Transverse colon (tissue), 4 donors: ENCODE measurements at regions not wholly inside any gene's neighbourhood (a gene's known extent, or its start where the extent isn't known, plus 50 kb on each side); places are given as distances from the start of the nearest gene placed in this dataset.

Source experiments
- DNase-seq: peaks from one replicate; pipeline ENCODE4 v3.0.0-alpha.2; 2019
- H3K27ac ChIP-seq, 4 donors: fragments of 200-600 bp; sonication (generic); 2 replicates each; pipeline ENCODE4 v1.5.1; 2016 to 2018; ENCODE audit warnings: inconsistent platforms in 4 of 4
- H3K27me3 ChIP-seq: fragments of 200-600 bp; sonication (generic); 2 replicates; pipeline ENCODE4 v1.5.1; 2017; ENCODE audit warnings: inconsistent platforms
- H3K36me3 ChIP-seq, 4 donors: fragments of 200-600 bp; sonication (generic); 2 replicates each; pipeline ENCODE4 v1.5.1; 2017 to 2019; ENCODE audit warnings: inconsistent platforms in 4 of 4
- H3K4me1 ChIP-seq, 4 donors: fragments of 200-600 bp; sonication (generic); 2 replicates each; pipeline ENCODE4 v1.5.1; 2017 to 2020; ENCODE audit warnings: inconsistent platforms in 4 of 4
- H3K4me3 ChIP-seq, 4 donors: fragments of 200-600 bp; sonication (generic); 1 replicate in 1 of 4; 2 replicates in 3 of 4; pipeline versions ENCODE4 v1.5.1 to v1.6.1; 2017 to 2019; ENCODE audit warnings: inconsistent platforms in 4 of 4
- H3K9me3 ChIP-seq, 2 donors: fragments of 200-600 bp; sonication (generic); 2 replicates each; pipeline ENCODE4 v1.5.1; 2017 to 2019; ENCODE audit warnings: inconsistent platforms in 2 of 2
- EP300 ChIP-seq: sonication (generic); formaldehyde crosslinking; IDR thresholded peaks from one replicate; pipeline ENCODE4 v1.6.1; 2017; ENCODE audit warnings: antibody characterized with exemption, low read depth
- POLR2A ChIP-seq: fragments of 450-650 bp; IDR thresholded peaks from one replicate; pipeline ENCODE4 v1.6.1; 2016; ENCODE audit warnings: antibody characterized with exemption, mild to moderate bottlenecking, moderate library complexity
- POLR2AphosphoS5 ChIP-seq, 3 donors: sonication (generic); formaldehyde crosslinking; IDR thresholded peaks; one replicate each; pipeline ENCODE4 v1.6.1; 2016; ENCODE audit warnings: antibody characterized with exemption in 3 of 3
- WGBS, 2 donors: methylation state at CpG; one replicate each; pipeline ENCODE4 v1.1.5; 2018; ENCODE audit warnings: low coverage in 1 of 2; 5-methylcytosine and 5-hydroxymethylcytosine counted together
- in situ Hi-C, 4 donors: fragments of 200-750 bp; cut with MboI; loops; one replicate each; pipeline versions ENCODE4 v1.15.0 to v1.15.1; 2017; ENCODE audit warnings: low sequenced_read_pairs in 3 of 4, low pct_ligation_motif_present in 1 of 4, low pct_unique_long_range_greater_than_20kb in 1 of 4
- intact Hi-C: fragments of 100-400 bp; cut with DNase I; formaldehyde crosslinking; loops from one replicate; pipeline ENCODE4 v1.15.1; 2023; ENCODE audit warnings: low total_unique reads
- TF ChIP-seq, protein P1 (sequence below), 5 experiments: fragments of 200-600 bp in 3 of 5; fragments of 450-650 bp in 2 of 5; sonication (generic) in 3 of 5; IDR thresholded peaks; 1 replicate in 2 of 5; 2 replicates in 3 of 5; pipeline ENCODE4 v1.5.1; 2016 to 2017; ENCODE audit warnings: antibody characterized with exemption in 5 of 5, inconsistent platforms in 3 of 5, mild to moderate bottlenecking in 2 of 5, moderate library complexity in 1 of 5

DNA sequence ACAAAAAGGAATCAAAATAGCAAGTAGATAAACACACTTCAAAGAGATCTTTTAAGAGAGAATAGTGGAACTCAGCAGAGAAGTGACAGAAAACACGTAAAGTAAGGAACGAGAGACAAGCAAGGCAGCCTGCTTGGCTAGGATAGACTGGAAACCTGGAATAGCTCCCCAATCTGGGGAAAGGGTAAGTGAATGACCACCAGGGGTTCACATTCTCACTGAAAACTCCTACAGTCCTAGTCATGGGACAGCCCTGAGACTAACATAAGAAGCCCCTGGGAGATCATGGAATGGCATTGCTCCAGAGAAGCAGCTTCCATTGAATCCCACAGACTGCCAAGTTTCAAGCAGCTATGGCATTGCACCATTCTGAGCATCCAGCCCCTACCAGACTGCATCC lies 363.6 kb upstream of the ARPP21 start:
- no peak overlapping the region for H3K4me3 ChIP-seq
- no peak for DNase-seq
- intact Hi-C loops: no loop called here
- H3K4me1 ChIP-seq: no peaks in the 10 kb centered on the region
- H3K36me3 ChIP-seq: no peaks in the 10 kb centered on the region
- TF ChIP-seq POLR2AphosphoS5 (IDR thresholded peaks at IDR 0.05) (no peak), EP300 (no peak), POLR2A (no peak)
- TF ChIP-seq, protein P1, sequence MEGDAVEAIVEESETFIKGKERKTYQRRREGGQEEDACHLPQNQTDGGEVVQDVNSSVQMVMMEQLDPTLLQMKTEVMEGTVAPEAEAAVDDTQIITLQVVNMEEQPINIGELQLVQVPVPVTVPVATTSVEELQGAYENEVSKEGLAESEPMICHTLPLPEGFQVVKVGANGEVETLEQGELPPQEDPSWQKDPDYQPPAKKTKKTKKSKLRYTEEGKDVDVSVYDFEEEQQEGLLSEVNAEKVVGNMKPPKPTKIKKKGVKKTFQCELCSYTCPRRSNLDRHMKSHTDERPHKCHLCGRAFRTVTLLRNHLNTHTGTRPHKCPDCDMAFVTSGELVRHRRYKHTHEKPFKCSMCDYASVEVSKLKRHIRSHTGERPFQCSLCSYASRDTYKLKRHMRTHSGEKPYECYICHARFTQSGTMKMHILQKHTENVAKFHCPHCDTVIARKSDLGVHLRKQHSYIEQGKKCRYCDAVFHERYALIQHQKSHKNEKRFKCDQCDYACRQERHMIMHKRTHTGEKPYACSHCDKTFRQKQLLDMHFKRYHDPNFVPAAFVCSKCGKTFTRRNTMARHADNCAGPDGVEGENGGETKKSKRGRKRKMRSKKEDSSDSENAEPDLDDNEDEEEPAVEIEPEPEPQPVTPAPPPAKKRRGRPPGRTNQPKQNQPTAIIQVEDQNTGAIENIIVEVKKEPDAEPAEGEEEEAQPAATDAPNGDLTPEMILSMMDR (IDR thresholded peaks at IDR 0.05): no peak
- peaks cover 0 to 5% of the 10 kb centered on the region in 2 donors for H3K9me3 ChIP-seq
- no peak overlapping the region for H3K27ac ChIP-seq
- in situ Hi-C loops: no loop called here
- 92% methylated on average over 2 of the region's 2 CpGs; no CpG with 5 or more reads in 1 of the 2 donors for WGBS, 2 donors
- no peaks in the 10 kb centered on the region for H3K27me3 ChIP-seq

DNA sequence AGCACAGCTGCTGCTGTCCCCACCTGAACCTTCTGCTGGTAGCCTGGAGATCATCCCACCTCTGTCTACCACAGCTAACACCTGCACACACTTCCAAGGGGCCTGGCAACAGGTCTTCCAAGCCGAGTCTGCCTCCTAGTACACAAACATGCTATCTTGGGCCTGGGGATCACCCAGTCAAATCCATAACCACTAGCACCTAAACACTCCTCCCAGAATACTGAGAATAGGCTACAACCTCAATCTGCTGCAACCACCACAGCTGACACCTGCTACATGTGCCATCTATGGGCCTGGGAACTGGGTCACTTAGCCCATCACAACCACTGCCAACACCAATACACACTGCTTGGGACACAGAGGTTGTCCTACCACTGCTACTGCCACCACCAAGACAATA lies 362.8 kb upstream of the ARPP21 start:
- Histone ChIP-seq H3K36me3 (no peaks in the 10 kb centered on the region), H3K9me3 (peaks cover 0 to 5% of the 10 kb centered on the region in 2 donors), H3K27me3 (no peaks in the 10 kb centered on the region), H3K4me1 (no peaks in the 10 kb centered on the region), H3K27ac (no peak overlapping the region), H3K4me3 (no peak overlapping the region)
- TF ChIP-seq, protein P1 (IDR thresholded peaks at IDR 0.05): no peak
- TF ChIP-seq EP300 (no peak), POLR2AphosphoS5 (IDR thresholded peaks at IDR 0.05) (no peak), POLR2A (no peak)
- DNase-seq: no peak
- in situ Hi-C loops: no loop called here
- intact Hi-C loops: no loop called here
- WGBS, 2 donors: 54% methylated on average over 1 of the region's 1 CpG; no CpG with 5 or more reads in 1 of the 2 donors

GRCh38 chr3:35291471-35292236 lies 347.7 kb upstream of the ARPP21 start:
- H3K36me3 ChIP-seq: no peaks in the 10 kb centered on the region
- DNase-seq: no peak
- WGBS, 2 donors: 64 to 67% methylated on average over 4 of the region's 4 CpGs
- TF ChIP-seq POLR2AphosphoS5 (IDR thresholded peaks at IDR 0.05) (no peak), POLR2A (no peak), EP300 (no peak)
- TF ChIP-seq, protein P1 (IDR thresholded peaks at IDR 0.05): no peak
- H3K4me1 ChIP-seq: no peaks in the 10 kb centered on the region
- intact Hi-C loops: no loop called here
- H3K4me3 ChIP-seq: no peak overlapping the region
- in situ Hi-C loops: no loop called here
- H3K27ac ChIP-seq: no peak overlapping the region
- H3K9me3 ChIP-seq: no peaks in the 10 kb centered on the region
- H3K27me3 ChIP-seq: no peaks in the 10 kb centered on the region

DNA sequence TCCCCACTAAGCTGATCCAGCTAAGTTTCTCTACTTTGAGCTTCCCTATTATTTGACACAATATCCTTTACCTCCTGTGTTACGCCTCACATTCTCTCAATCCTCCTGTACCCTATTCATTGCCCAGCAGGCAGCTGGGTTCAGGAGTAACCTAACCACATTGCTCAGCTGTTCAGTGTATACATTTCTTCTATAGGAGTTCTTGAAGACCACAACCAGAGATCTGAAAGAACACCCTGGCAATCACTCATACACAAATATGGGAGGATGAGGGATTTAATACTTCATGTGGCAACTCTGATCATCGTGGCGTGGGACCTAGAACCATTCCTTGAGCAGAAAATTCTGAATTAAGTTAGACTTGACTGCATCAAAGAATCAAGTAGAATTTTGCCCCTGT lies 346.8 kb upstream of the ARPP21 start:
- intact Hi-C loops: no loop called here
- Histone ChIP-seq H3K27me3 (no peaks in the 10 kb centered on the region), H3K4me3 (no peak overlapping the region), H3K36me3 (no peaks in the 10 kb centered on the region), H3K27ac (no peak overlapping the region), H3K9me3 (no peaks in the 10 kb centered on the region), H3K4me1 (no peaks in the 10 kb centered on the region)
- TF ChIP-seq, protein P1 (IDR thresholded peaks at IDR 0.05): no peak
- TF ChIP-seq EP300 (no peak), POLR2A (no peak), POLR2AphosphoS5 (IDR thresholded peaks at IDR 0.05) (no peak)
- no peak for DNase-seq
- in situ Hi-C loops: no loop called here
- 85 to 87% methylated on average over 2 to 3 of the region's 3 CpGs for WGBS, 2 donors
